HCT116 (cell line): ENCODE measurements at regions not wholly inside any gene's neighbourhood (a gene's known extent, or its start where the extent isn't known, plus 50 kb on each side); places are given as distances from the start of the nearest gene placed in this dataset.

ENCODE experiments used
- ATAC-seq: fragments of 200-7000 bp; cut with Tn5 transposase; 2 replicates; pipeline ENCODE4 v1.9.1; 2020; ENCODE audit warnings: mild to moderate bottlenecking, moderate library complexity
- BruUV-seq: library from RNA; stranded (reverse); fragments of 400-500 nt; replicated peaks from 2 replicates; lab custom pipeline; 2021; lab: Mats Ljungman, UMichigan
- CTCF ChIA-PET: fragments of 300-600 bp; sonication (Branson Sonifier 250); formaldehyde crosslinking; loops from one replicate; lab custom pipeline; 2021; ENCODE audit warnings: antibody characterized with exemption; lab: Charles Lee
- POLR2A ChIA-PET: fragments of 300-600, 350-600 bp; sonication (Branson Sonifier 250); formaldehyde crosslinking; loops from one replicate; lab custom pipeline; 2021; ENCODE audit warnings: antibody characterized with exemption; lab: Charles Lee
- RAD21 ChIA-PET, 2 experiments: fragments of 300-600 bp; sonication (Branson Sonifier 250); formaldehyde crosslinking; loops; one replicate each; lab custom pipeline; 2023; ENCODE audit warnings: low total read pairs in 2 of 2; ENCODE audit not compliant: uncharacterized antibody in 2 of 2, unreplicated experiment in 2 of 2, low non-redundant PET in 1 of 2; lab: Charles Lee
- DNase-seq: peaks from one replicate; pipeline ENCODE4 v3.0.0-alpha.2; 2010; ENCODE audit warnings: low read depth, low spot score
- H2AFZ ChIP-seq: fragments of 200-600 bp; shearing (Covaris generic), sonication (generic); 2 replicates; pipeline ENCODE4 v1.6.1; 2017; ENCODE audit warnings: low read depth, mixed run types, mixed read lengths, antibody characterized with exemption, low read length; ENCODE audit not compliant: poor library complexity, severe bottlenecking
- H3K27ac ChIP-seq: 2 replicates; pipeline ENCODE4 v1.5.1; 2012; ENCODE audit warnings: low read depth, low read length
- H3K27me3 ChIP-seq: fragments of 200-600 bp; sonication (generic); 2 replicates; pipeline ENCODE4 v1.6.1; 2016; ENCODE audit warnings: mixed run types, low read length, mixed read lengths; ENCODE audit not compliant: insufficient read depth
- H3K36me3 ChIP-seq, 2 experiments: fragments of 200-500 bp in 1 of 2; fragments of 200-600 bp in 1 of 2; sonication (Bioruptor generic) in 1 of 2; sonication (generic) in 1 of 2; 2 replicates each; pipeline versions ENCODE4 v1.5.1 to v1.6.1; 2014 to 2016; ENCODE audit warnings: low read length in 2 of 2, inconsistent platforms in 1 of 2, mixed read lengths in 1 of 2, mixed run types in 1 of 2; ENCODE audit not compliant: insufficient read depth in 2 of 2, control insufficient read depth in 1 of 2
- H3K4me1 ChIP-seq, 2 experiments: fragments of 200-600 bp in 1 of 2; sonication (generic) in 1 of 2; 2 replicates each; pipeline versions ENCODE4 v1.5.1 to v1.6.1; 2012 to 2017; ENCODE audit warnings: low read length in 2 of 2, inconsistent platforms in 1 of 2, mild to moderate bottlenecking in 1 of 2, mixed read lengths in 1 of 2, mixed run types in 1 of 2, moderate library complexity in 1 of 2; ENCODE audit not compliant: insufficient read depth in 2 of 2, control insufficient read depth in 1 of 2
- H3K4me2 ChIP-seq: fragments of 200-600 bp; sonication (generic); 2 replicates; pipeline ENCODE4 v1.6.1; 2017; ENCODE audit warnings: mixed run types, low read length, mixed read lengths
- H3K4me3 ChIP-seq, 2 experiments: fragments of 200-600 bp in 1 of 2; sonication (generic) in 1 of 2; replicated peaks in 1 of 2; 2 replicates each; pipeline ENCODE4 v1.5.1; 2011 to 2016; ENCODE audit warnings: low read length in 2 of 2, control low read depth in 1 of 2, low read depth in 1 of 2, mild to moderate bottlenecking in 1 of 2, mixed read lengths in 1 of 2, mixed run types in 1 of 2
- H3K79me2 ChIP-seq: fragments of 200-600 bp; sonication (generic); 2 replicates; pipeline ENCODE4 v1.6.1; 2017; ENCODE audit warnings: mild to moderate bottlenecking, mixed run types, low read length, moderate library complexity, mixed read lengths; ENCODE audit not compliant: insufficient read depth
- H3K9ac ChIP-seq: fragments of 200-600 bp; sonication (generic); 2 replicates; pipeline ENCODE4 v1.6.1; 2016; ENCODE audit warnings: low read length, mixed read lengths
- H3K9me2 ChIP-seq: fragments of 200-600 bp; sonication (generic), shearing (Covaris generic); 2 replicates; pipeline ENCODE4 v1.6.1; 2017; ENCODE audit warnings: mixed run types, mild to moderate bottlenecking, moderate library complexity; ENCODE audit not compliant: insufficient read depth
- H3K9me3 ChIP-seq, 2 experiments: fragments of 200-500 bp in 1 of 2; fragments of 200-600 bp in 1 of 2; sonication (Bioruptor generic) in 1 of 2; sonication (generic) in 1 of 2; 2 replicates each; pipeline ENCODE4 v1.6.1; 2014 to 2017; ENCODE audit warnings: low read length in 2 of 2, mixed read lengths in 2 of 2, inconsistent platforms in 1 of 2, low read depth in 1 of 2, mild to moderate bottlenecking in 1 of 2, mixed run types in 1 of 2, moderate library complexity in 1 of 2; ENCODE audit not compliant: control insufficient read depth in 1 of 2, insufficient read depth in 1 of 2
- H4K20me1 ChIP-seq: fragments of 200-600 bp; sonication (generic), shearing (Covaris generic); 2 replicates; pipeline ENCODE4 v1.6.1; 2017; ENCODE audit warnings: mixed run types, mild to moderate bottlenecking, moderate library complexity; ENCODE audit not compliant: insufficient read depth
- CBX3 ChIP-seq: IDR thresholded peaks from 2 replicates; pipeline ENCODE4 v1.6.1; 2012; ENCODE audit warnings: low read depth
- EGR1 ChIP-seq: IDR thresholded peaks from 2 replicates; pipeline ENCODE4 v1.6.1; 2012; ENCODE audit warnings: low read depth
- FOSL1 ChIP-seq: IDR thresholded peaks from 2 replicates; pipeline ENCODE4 v1.6.1; 2012; ENCODE audit warnings: low read depth
- JUND ChIP-seq: IDR thresholded peaks from 2 replicates; pipeline ENCODE4 v1.6.1; 2012
- RAD21 ChIP-seq: IDR thresholded peaks from 2 replicates; pipeline ENCODE4 v1.6.1; 2012; ENCODE audit warnings: low read depth, mild to moderate bottlenecking
- SIN3A ChIP-seq: IDR thresholded peaks from 2 replicates; pipeline ENCODE4 v1.6.1; 2012; ENCODE audit warnings: low read depth
- SP1 ChIP-seq: IDR thresholded peaks from 2 replicates; pipeline ENCODE4 v1.6.1; 2012; ENCODE audit warnings: low read depth
- SRF ChIP-seq: IDR thresholded peaks from 2 replicates; pipeline ENCODE4 v1.6.1; 2012; ENCODE audit warnings: low read depth
- TCF7L2 ChIP-seq: IDR thresholded peaks from 2 replicates; pipeline ENCODE4 v1.7.0; 2011; ENCODE audit warnings: borderline replicate concordance, inconsistent platforms; ENCODE audit not compliant: insufficient read depth, insufficient read length; ENCODE audit errors: extremely low read depth
- intact Hi-C: fragments of 100-400 bp; cut with micrococcal nuclease; formaldehyde crosslinking; loops from 2 replicates; pipeline ENCODE4 v1.10.0; 2022
- TF ChIP-seq, protein P1 (sequence below): IDR thresholded peaks from 2 replicates; pipeline ENCODE4 v1.6.1; 2012
- TF ChIP-seq, protein P2 (sequence below): IDR thresholded peaks from 2 replicates; pipeline ENCODE4 v1.6.1; 2012
- TF ChIP-seq, protein P3 (sequence below), 3 experiments: fragments of 200-600 bp in 1 of 3; sonication (generic) in 1 of 3; IDR thresholded peaks in 2 of 3; conservative IDR thresholded peaks in 1 of 3; 2 replicates each; pipeline ENCODE4 v1.5.1; 2012 to 2017; ENCODE audit warnings: low read depth in 2 of 3, low read length in 2 of 3, antibody characterized with exemption in 1 of 3, borderline replicate concordance in 1 of 3, control low read depth in 1 of 3, mild to moderate bottlenecking in 1 of 3, mixed read lengths in 1 of 3, mixed run types in 1 of 3, moderate library complexity in 1 of 3; ENCODE audit not compliant: insufficient read depth in 1 of 3

DNA sequence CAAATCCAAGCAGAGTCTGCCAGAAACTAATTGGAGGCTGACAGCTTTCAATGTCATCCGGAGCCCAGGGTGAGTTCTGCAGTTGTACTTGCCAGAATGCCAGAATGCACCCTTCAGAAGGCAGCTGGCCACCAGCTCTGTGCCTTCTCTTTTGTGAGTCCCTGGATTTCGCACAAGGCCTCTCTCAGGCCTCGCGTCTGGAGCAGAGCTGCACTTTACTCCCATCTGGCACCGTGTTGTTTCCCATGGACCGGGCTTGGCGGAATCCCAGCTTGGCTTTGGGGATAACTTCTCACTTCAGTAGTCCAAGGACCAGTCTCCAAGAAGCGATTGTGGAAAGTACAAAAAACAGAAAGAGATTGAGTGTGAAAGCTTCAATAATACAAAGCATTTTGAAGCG is 451.3 kb upstream of the KIRREL3 start:
- Histone ChIP-seq H3K27ac (no peak overlapping the region), H2AFZ (no peak overlapping the region)
- POLR2A ChIA-PET: no interaction called here
- no peak for DNase-seq
- no peak for TF ChIP-seq EGR1
- no peak for TF ChIP-seq RAD21
- TF ChIP-seq SRF: no peak
- no peak for TF ChIP-seq SIN3A
- TF ChIP-seq, protein P1, sequence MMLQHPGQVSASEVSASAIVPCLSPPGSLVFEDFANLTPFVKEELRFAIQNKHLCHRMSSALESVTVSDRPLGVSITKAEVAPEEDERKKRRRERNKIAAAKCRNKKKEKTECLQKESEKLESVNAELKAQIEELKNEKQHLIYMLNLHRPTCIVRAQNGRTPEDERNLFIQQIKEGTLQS: no peak
- TF ChIP-seq FOSL1: no peak
- TF ChIP-seq, protein P2, sequence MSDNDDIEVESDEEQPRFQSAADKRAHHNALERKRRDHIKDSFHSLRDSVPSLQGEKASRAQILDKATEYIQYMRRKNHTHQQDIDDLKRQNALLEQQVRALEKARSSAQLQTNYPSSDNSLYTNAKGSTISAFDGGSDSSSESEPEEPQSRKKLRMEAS: no peak
- no peak for TF ChIP-seq CBX3
- TF ChIP-seq, all 23 proteins: peak for 0
- no peaks in the 10 kb centered on the region for H3K9me2 ChIP-seq
- H3K4me2 ChIP-seq: no peak overlapping the region
- no peaks in the 10 kb centered on the region for H3K27me3 ChIP-seq
- H3K9me3 ChIP-seq: peaks cover 3 to 15% of the 10 kb centered on the region in 2 experiments; a peak in 2 of 4 replicates
- ATAC-seq: no peak
- BruUV-seq: no TSS peak
- H3K4me1 ChIP-seq: no peaks in the 10 kb centered on the region
- intact Hi-C loops: no loop called here
- no peak overlapping the region for H3K9ac ChIP-seq
- H4K20me1 ChIP-seq: no peaks in the 10 kb centered on the region
- H3K36me3 ChIP-seq: no peaks in the 10 kb centered on the region
- CTCF ChIA-PET: no interaction called here
- no peaks in the 10 kb centered on the region for H3K79me2 ChIP-seq
- H3K4me3 ChIP-seq: no peak overlapping the region
- RAD21 ChIA-PET: no interaction called here

DNA sequence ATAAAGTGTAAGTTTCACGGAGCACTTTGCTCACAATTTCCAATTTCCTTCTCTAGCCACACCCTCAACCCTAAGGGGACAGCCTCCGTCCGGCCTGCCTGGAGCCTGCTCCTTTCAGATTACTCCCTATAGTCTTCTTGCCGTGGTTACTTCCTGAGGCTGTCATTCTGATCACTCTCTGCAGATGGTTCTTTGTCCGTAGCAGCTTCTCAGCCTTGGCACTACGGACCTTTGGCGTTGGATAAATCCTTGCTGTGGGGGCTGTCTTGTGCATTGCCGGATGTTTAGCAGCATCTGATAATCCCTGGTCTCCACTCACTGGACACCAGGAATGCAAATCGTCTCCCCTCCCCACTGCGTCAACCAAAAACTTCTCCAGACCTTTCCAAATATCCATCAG is 447.5 kb upstream of the KIRREL3 start:
- intact Hi-C loops: no loop called here
- DNase-seq: no peak
- H3K36me3 ChIP-seq: no peaks in the 10 kb centered on the region
- TF ChIP-seq JUND: no peak
- TF ChIP-seq SP1: no peak
- no peak for TF ChIP-seq EGR1
- TF ChIP-seq, protein P2: no peak
- no peak for TF ChIP-seq TCF7L2
- TF ChIP-seq, protein P3, sequence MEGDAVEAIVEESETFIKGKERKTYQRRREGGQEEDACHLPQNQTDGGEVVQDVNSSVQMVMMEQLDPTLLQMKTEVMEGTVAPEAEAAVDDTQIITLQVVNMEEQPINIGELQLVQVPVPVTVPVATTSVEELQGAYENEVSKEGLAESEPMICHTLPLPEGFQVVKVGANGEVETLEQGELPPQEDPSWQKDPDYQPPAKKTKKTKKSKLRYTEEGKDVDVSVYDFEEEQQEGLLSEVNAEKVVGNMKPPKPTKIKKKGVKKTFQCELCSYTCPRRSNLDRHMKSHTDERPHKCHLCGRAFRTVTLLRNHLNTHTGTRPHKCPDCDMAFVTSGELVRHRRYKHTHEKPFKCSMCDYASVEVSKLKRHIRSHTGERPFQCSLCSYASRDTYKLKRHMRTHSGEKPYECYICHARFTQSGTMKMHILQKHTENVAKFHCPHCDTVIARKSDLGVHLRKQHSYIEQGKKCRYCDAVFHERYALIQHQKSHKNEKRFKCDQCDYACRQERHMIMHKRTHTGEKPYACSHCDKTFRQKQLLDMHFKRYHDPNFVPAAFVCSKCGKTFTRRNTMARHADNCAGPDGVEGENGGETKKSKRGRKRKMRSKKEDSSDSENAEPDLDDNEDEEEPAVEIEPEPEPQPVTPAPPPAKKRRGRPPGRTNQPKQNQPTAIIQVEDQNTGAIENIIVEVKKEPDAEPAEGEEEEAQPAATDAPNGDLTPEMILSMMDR (IDR thresholded peaks at IDR 0.05 in 2 of 3, conservative IDR thresholded peaks at IDR 0.05 in 1 of 3; ENCODE audit: borderline replicate concordance in 1 of 3, insufficient read depth in 1 of 3, low read depth in 2 of 3, low read length in 2 of 3): no peak
- ChIA-PET RAD21 (no interaction called here), CTCF (no interaction called here), POLR2A (no interaction called here)
- no peaks in the 10 kb centered on the region for H4K20me1 ChIP-seq
- no peak overlapping the region for H3K27ac ChIP-seq
- H3K79me2 ChIP-seq: no peaks in the 10 kb centered on the region
- no peak overlapping the region for H2AFZ ChIP-seq
- ATAC-seq: no peak
- H3K4me3 ChIP-seq: no peak overlapping the region
- H3K9ac ChIP-seq: no peak overlapping the region
- H3K9me2 ChIP-seq: no peaks in the 10 kb centered on the region
- H3K27me3 ChIP-seq: no peaks in the 10 kb centered on the region
- peaks cover 7 to 14% of the 10 kb centered on the region in 2 experiments; a peak in 2 of 4 replicates for H3K9me3 ChIP-seq
- H3K4me1 ChIP-seq: no peaks in the 10 kb centered on the region
- BruUV-seq: no TSS peak
- no peak overlapping the region for H3K4me2 ChIP-seq
